Hematopoietic multipotent progenitor cell (in vitro differentiated cells): ENCODE measurements at regions not wholly inside any gene's neighbourhood (a gene's known extent, or its start where the extent isn't known, plus 50 kb on each side); places are given as distances from the start of the nearest gene placed in this dataset.
"Not testable (repeated sequence)": the region's sequence is repeated elsewhere in the genome, so short reads cannot be mapped to it uniquely, and the experiment has no call there.

Source experiments
- DNase-seq, 3 donors: peaks; one replicate each; pipeline ENCODE4 v3.0.0-alpha.2; 2011 to 2015; ENCODE audit warnings: low read depth in 2 of 3, low spot score in 2 of 3

- not testable (repeated sequence) for DNase-seq
These were observed 295.4 kb downstream of the RPIA start for GRCh38 chr2:88986721-88987330.

DNA sequence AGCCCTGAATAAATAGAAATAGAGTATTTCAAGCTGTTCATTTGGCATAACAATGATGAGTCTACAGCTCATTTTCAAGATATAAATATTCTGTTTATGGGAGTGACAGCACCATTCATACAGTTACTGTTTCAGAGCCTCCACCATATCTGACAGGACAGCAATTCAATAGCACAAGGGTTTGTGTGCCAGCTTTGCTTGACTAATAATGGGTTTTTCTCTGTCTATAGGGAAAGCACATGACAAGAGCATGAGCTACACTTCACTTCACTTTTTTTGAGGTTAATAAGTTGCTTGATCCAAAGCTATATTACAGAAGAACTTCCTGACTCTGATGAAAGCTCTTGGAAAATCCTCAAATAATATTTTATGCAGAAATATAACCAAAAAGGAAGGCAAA is 297.1 kb downstream of the RPIA start:
- DNase-seq = not testable (repeated sequence)

- DNase-seq = not testable (repeated sequence)
These were observed 301.3 kb downstream of the RPIA start for GRCh38 chr2:88992819-88993218.

- DNase-seq = not testable (repeated sequence)
These were observed 303.4 kb downstream of the RPIA start for GRCh38 chr2:88994856-88995255.

GRCh38 chr2:88996588-88996987 is 305.1 kb downstream of the RPIA start:
- peak in 2 of 3 donors; percentile 20 to 70 for DNase-seq

DNA sequence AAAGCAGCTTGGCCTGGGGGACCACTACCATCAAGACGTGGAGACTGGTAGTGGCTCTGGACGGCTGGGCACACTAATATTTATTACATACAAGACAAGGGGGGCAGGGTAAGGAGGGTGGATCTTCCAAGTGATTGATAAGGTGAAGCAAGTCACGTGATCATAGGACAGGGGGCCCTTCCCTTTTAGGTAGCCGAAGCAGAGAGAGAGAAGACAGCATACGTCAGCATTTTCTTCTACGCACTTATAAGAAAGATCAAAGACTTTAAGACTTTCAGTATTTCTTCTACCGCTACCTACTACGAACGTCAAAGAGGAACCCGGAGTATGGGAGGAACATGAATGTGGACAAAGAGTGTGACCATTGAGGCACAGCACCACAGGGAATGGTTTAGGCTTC is 307.9 kb downstream of the RPIA start:
- no peak for DNase-seq

DNA sequence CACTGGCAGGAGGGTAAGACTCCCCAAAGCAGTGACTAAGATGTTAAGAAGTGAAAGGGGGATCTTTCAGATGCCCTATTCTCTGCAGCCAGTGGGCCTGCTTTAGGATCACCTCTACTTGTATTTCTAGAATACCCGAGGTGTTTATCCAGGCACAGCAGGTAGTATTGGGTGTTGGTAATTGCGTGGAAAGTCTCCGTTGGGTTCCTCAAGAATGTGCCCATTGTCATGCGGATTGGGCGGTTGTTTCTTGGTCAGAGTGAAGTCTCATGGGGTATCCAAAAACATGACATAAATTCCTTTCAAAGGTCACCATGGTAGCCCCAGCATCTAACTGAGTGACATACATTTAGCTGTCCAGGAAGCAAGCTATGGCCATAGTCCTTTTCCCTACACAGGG is 308.8 kb downstream of the RPIA start:
- no peak for DNase-seq

- DNase-seq = not testable (repeated sequence)
These were observed 312.8 kb downstream of the RPIA start for GRCh38 chr2:89004238-89004637.

DNA sequence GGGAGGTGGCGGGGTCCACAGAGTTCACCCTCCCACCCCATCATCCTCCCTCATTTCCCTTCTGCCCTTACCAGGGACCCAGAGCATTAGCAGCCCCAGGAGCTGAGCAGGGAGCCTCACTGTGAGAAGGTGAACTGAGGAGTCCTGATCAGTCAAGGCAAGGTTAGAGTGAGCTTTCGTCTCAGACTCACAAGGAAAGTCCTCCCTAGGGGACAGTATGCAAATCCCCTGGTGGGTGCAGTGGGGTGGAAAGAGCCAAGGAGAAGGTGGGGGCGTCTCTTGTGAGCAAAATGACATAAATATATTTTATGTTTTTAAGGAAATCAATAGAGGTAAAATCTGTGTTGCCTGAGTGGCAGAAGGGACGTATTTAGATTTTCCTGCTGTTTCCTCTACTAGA is 329.1 kb downstream of the RPIA start:
- not testable (repeated sequence) for DNase-seq

DNA sequence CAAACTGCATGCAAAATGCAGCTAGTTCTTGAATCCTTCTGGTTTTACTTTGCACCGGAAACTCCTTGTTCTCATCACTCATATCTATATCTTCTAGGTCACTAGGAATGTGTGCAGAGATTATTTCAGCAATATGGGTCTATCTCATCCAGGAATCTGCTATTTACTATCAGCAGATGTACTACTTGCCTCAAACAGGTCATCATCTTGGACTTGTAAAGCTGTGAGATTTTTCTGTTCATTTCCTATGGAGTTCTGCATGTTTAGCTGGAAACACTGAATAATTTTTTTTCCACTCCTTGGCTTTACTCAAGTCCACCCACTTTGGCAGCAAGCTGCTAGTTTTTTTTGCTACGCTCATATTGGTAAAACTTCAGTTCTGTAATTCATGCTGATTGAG is 334.8 kb downstream of the RPIA start:
- not testable (repeated sequence) for DNase-seq

DNA sequence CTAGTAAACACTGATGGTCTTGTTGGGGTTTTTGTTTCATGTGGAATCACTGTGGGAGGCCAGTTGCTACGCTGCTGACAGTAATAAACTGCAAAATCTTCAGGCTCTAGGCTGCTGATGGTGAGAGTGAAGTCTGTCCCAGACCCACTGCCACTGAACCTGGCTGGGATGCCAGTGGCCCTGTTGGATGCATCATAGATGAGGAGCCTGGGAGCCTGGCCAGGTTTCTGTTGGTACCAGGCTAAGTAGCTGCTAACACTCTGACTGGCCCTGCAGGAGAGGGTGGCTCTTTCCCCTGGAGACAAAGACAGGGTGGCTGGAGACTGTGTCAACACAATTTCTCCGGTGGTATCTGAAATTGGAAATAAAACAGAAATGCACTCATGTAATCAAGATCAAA is 335.6 kb downstream of the RPIA start:
- DNase-seq = not testable (repeated sequence)

DNA sequence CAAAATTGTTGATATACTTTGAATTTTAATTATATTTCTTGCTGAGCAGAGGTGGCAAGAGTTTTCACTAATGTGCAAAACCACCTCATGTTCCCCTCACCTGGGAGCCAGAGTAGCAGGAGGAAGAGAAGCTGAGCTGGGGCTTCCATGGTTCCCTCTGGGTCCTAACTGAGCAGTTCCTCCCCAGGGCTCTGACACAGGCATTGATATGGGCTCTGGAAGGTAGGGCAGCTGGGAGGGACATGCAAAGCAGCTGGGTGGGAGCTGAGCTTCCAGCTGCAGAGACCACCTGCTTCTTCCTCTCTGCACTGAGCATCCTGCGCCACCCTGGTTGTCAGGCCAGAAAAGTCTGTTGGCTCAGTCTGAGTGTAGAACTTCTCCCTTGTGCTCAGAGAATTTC is 336.1 kb downstream of the RPIA start:
- DNase-seq = not testable (repeated sequence)

- DNase-seq = not testable (repeated sequence)
These were observed 337.8 kb downstream of the RPIA start for GRCh38 chr2:89029257-89029656.

- DNase-seq = peak in 2 of 3 donors; percentile 37 to 67
These were observed 356.9 kb downstream of the RPIA start for GRCh38 chr2:89048138-89049066.

- not testable (repeated sequence) for DNase-seq
These were observed 367.1 kb downstream of the RPIA start for GRCh38 chr2:89058616-89059015.

GRCh38 chr2:89061174-89061573 is 369.7 kb downstream of the RPIA start:
- not testable (repeated sequence) for DNase-seq

DNA sequence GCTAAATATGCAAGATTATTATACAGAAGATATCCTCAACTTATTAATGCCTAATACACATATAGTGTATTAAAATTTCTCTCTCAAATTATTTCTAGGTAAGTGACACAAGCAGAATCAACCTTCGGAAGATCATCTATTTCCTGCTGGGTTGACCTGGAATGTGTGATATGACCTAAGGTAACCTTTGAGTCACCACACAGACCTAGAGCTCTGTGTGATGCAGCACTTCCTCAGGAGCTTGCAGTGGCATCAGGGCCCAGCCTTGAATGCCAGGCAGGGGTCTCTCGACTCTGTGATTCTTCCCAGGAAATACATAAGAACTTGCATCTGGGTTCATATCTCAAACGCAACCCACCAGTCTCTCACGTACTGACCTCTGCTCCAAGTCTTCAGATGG is 385.3 kb downstream of the RPIA start:
- peak in 2 of 3 donors; percentile 19 to 30 for DNase-seq

- DNase-seq = not testable (repeated sequence)
These were observed 401.4 kb downstream of the RPIA start for GRCh38 chr2:89092911-89093310.

GRCh38 chr2:89095060-89095459 is 403.6 kb downstream of the RPIA start:
- not testable (repeated sequence) for DNase-seq

DNA sequence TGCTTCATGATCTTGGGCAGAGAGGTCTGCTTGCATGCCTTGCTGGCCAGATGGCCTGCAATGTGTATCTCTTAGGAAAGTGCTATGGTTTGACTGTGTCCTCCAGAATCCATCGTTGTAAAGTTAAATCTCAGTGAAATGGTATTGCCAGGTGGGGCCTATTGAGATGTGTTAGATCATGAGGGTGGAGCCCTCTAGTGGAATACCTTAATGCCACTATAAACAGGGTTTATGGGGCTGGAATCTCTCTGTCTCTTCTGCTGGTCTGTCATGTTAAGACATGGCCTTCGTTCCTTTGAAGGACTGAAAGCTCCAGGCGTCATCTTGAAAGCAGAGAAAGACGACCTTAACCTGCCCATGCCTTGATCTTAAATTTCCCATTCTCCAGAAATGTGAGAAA is 411.1 kb downstream of the RPIA start:
- DNase-seq = not testable (repeated sequence)

- not testable (repeated sequence) for DNase-seq
These were observed 415.0 kb downstream of the RPIA start for GRCh38 chr2:89106369-89107019.
